ENCODE measurements at regions not wholly inside any gene's neighbourhood (a gene's known extent, or its start where the extent isn't known, plus 50 kb on each side); places are given as distances from the start of the nearest gene placed in this dataset.

GRCh38 chr12:75870878-75871277, 160.7 kb downstream of the PHLDA1 start:
- TF ChIP-seq, protein P1, sequence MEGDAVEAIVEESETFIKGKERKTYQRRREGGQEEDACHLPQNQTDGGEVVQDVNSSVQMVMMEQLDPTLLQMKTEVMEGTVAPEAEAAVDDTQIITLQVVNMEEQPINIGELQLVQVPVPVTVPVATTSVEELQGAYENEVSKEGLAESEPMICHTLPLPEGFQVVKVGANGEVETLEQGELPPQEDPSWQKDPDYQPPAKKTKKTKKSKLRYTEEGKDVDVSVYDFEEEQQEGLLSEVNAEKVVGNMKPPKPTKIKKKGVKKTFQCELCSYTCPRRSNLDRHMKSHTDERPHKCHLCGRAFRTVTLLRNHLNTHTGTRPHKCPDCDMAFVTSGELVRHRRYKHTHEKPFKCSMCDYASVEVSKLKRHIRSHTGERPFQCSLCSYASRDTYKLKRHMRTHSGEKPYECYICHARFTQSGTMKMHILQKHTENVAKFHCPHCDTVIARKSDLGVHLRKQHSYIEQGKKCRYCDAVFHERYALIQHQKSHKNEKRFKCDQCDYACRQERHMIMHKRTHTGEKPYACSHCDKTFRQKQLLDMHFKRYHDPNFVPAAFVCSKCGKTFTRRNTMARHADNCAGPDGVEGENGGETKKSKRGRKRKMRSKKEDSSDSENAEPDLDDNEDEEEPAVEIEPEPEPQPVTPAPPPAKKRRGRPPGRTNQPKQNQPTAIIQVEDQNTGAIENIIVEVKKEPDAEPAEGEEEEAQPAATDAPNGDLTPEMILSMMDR (IDR thresholded peaks at IDR 0.05; ENCODE audit: low read depth, low read length, missing input control), result no peak
- no peak for TF ChIP-seq GABPA (IDR thresholded peaks at IDR 0.05 in 1 of 2, conservative IDR thresholded peaks at IDR 0.05 in 1 of 2)
- TF ChIP-seq MAX (IDR thresholded peaks at IDR 0.05), result no peak
- no peak for TF ChIP-seq YY1 (IDR thresholded peaks at IDR 0.05)
- no peak for TF ChIP-seq REST (IDR thresholded peaks at IDR 0.05)
- TF ChIP-seq, protein P2, sequence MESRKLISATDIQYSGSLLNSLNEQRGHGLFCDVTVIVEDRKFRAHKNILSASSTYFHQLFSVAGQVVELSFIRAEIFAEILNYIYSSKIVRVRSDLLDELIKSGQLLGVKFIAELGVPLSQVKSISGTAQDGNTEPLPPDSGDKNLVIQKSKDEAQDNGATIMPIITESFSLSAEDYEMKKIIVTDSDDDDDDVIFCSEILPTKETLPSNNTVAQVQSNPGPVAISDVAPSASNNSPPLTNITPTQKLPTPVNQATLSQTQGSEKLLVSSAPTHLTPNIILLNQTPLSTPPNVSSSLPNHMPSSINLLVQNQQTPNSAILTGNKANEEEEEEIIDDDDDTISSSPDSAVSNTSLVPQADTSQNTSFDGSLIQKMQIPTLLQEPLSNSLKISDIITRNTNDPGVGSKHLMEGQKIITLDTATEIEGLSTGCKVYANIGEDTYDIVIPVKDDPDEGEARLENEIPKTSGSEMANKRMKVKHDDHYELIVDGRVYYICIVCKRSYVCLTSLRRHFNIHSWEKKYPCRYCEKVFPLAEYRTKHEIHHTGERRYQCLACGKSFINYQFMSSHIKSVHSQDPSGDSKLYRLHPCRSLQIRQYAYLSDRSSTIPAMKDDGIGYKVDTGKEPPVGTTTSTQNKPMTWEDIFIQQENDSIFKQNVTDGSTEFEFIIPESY (IDR thresholded peaks at IDR 0.05), result no peak
- no peak for TF ChIP-seq EGR1 (IDR thresholded peaks at IDR 0.05; ENCODE audit: low read depth in 2 of 2)
- TF ChIP-seq HNF4A (conservative IDR thresholded peaks at IDR 0.05), result no peak
- no peak for TF ChIP-seq RXRA (IDR thresholded peaks at IDR 0.05)
- TF ChIP-seq ATF3 (IDR thresholded peaks at IDR 0.05), result no peak
- TF ChIP-seq TAF1 (conservative IDR thresholded peaks at IDR 0.05), result no peak
- TF ChIP-seq JUND (IDR thresholded peaks at IDR 0.05), result no peak
- TF ChIP-seq FOXA1 (IDR thresholded peaks at IDR 0.05), result no peak

Data from liver (tissue), 3 donors.